ENCODE measurements at regions not wholly inside any gene's neighbourhood (a gene's known extent, or its start where the extent isn't known, plus 50 kb on each side); places are given as distances from the start of the nearest gene placed in this dataset.

DNA sequence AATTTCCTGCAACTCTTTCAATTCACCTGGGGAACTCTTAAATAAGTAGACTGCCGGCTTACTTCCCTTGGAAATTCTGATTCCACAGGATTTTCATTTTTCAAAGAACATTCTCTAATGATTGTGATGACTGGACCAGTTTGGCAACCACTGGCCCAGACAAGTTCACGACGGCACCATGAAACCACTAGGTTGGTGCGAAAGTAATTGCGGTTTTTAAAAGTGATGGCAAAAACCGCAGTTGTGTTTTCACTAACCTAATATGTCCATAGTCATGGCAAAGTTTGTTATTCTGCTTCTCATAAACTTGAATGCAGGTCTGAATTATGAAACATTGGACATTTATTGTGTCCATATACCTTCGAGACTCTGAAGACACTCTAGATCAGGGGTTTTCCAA, 317.2 kb downstream of the IRX1 start:
- no peak for DNase-seq (ENCODE audit: low read depth)
- no peak overlapping the region for H3K4me3 ChIP-seq (ENCODE audit: control insufficient read depth, low read depth, low read length)
- TF ChIP-seq, protein P1, sequence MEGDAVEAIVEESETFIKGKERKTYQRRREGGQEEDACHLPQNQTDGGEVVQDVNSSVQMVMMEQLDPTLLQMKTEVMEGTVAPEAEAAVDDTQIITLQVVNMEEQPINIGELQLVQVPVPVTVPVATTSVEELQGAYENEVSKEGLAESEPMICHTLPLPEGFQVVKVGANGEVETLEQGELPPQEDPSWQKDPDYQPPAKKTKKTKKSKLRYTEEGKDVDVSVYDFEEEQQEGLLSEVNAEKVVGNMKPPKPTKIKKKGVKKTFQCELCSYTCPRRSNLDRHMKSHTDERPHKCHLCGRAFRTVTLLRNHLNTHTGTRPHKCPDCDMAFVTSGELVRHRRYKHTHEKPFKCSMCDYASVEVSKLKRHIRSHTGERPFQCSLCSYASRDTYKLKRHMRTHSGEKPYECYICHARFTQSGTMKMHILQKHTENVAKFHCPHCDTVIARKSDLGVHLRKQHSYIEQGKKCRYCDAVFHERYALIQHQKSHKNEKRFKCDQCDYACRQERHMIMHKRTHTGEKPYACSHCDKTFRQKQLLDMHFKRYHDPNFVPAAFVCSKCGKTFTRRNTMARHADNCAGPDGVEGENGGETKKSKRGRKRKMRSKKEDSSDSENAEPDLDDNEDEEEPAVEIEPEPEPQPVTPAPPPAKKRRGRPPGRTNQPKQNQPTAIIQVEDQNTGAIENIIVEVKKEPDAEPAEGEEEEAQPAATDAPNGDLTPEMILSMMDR (IDR thresholded peaks at IDR 0.05; ENCODE audit: control insufficient read depth, insufficient read depth, low read depth, low read length, missing control alignments) = no peak

DNA sequence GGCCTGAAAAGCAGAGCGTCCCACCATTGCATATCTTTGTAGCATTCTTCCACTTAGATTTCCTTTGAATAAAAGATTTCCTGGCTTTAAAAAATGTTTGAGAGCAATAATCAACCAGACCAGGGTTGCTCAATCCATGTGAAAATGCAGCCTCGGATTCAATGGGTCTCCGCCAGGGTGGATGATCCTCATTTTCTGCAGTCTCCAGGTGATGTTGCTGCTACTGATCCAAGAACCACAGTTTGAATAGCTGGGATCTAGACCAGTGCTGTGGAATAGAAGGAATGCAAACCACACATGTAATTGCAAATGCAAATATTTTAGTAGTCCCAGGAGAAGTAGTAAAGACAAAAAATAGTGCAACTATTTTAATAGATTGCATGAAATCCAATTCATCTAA, 317.6 kb downstream of the IRX1 start:
- no peak overlapping the region for H3K4me3 ChIP-seq (ENCODE audit: control insufficient read depth, low read depth, low read length)
- no peak for DNase-seq (ENCODE audit: low read depth)
- TF ChIP-seq, protein P1 (IDR thresholded peaks at IDR 0.05; ENCODE audit: control insufficient read depth, insufficient read depth, low read depth, low read length, missing control alignments) = no peak

DNA sequence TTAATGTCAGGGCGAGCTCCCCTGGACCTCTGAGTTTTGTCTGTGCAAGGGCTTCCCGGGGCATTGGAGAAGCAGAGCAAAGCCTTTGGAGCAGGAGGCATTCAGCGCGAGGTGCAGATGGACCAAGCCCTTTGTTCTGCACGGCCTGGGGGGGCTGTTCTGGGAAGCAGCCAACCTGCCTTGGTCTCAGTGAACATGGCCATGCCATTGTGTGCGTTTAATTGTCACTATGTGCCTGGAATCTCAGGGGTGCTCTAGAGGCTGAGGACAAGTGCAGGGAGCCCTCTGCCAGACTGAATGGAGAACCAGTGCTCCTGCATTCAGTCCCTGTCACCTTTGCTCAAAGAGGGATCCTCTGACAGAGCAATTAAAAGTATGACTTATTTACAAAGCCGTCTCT, 329.4 kb downstream of the IRX1 start:
- TF ChIP-seq, protein P1 (IDR thresholded peaks at IDR 0.05; ENCODE audit: control insufficient read depth, insufficient read depth, low read depth, low read length, missing control alignments) = no peak
- H3K4me3 ChIP-seq (ENCODE audit: control insufficient read depth, low read depth, low read length) = no peak overlapping the region
- no peak for DNase-seq (ENCODE audit: low read depth)

DNA sequence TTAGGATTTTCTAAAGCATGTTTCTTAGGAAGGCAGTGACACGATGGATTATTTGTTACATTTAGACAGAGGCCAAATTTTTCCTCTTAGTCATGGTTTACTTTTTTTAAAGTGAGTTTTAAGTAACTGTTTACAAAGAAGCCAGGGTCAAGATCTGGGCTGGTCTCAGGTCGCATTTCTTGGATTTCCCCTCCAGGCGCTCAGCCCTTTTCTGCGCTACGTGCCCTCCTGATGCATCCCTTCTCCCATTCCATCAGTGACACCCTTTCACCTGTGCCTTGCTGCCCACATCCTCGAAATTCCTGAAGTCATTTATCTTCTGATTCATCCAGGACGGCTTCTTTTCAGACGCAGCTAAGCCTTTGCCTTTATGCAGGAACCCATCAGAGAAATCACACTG, 330.3 kb downstream of the IRX1 start:
- TF ChIP-seq, protein P1 (IDR thresholded peaks at IDR 0.05; ENCODE audit: control insufficient read depth, insufficient read depth, low read depth, low read length, missing control alignments) = no peak
- no peak overlapping the region for H3K4me3 ChIP-seq (ENCODE audit: control insufficient read depth, low read depth, low read length)
- DNase-seq (ENCODE audit: low read depth) = no peak

DNA sequence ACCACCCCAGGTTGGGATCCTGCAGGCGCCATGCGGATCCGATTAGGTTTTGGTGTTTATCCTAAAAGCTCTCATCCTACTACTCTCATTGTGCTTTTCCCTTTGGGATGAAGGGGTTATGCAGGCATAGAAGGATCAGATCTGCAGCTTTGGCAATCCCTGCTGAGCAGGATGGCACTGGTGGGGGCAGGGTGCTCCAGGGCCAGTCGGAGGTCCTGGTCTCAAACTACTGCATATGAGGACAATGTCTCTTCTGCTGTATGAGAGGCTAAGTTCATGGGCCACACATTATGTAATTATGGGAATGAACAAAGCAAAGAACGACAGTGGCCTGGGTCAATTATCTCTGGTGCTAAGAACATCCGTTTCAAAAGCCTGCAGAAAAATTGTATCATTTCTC, 334.2 kb downstream of the IRX1 start:
- H3K4me3 ChIP-seq (ENCODE audit: control insufficient read depth, low read depth, low read length) = no peak overlapping the region
- DNase-seq (ENCODE audit: low read depth) = no peak
- TF ChIP-seq, protein P1 (IDR thresholded peaks at IDR 0.05; ENCODE audit: control insufficient read depth, insufficient read depth, low read depth, low read length, missing control alignments) = no peak

DNA sequence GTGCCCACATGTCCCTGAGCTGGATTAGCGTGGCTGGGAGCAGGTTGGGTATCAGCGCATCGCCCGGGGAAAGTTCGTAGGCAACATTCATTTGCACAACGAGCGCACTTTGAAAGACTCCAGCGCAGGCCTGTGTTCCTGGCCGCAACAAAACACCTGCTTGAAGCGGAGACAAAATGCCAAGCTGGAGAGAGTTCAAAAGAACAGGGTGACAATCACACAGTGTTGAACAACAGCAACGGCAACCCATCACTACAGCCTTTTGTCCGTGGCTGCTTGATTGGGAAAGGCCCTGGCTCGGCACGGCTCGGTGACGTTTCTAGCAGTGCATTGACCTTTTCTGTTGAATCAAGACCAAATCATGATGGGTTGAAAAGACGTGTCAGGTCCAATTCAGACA, 336.3 kb downstream of the IRX1 start:
- no peak overlapping the region for H3K4me3 ChIP-seq (ENCODE audit: control insufficient read depth, low read depth, low read length)
- TF ChIP-seq, protein P1 (IDR thresholded peaks at IDR 0.05; ENCODE audit: control insufficient read depth, insufficient read depth, low read depth, low read length, missing control alignments) = no peak
- DNase-seq (ENCODE audit: low read depth) = no peak

DNA sequence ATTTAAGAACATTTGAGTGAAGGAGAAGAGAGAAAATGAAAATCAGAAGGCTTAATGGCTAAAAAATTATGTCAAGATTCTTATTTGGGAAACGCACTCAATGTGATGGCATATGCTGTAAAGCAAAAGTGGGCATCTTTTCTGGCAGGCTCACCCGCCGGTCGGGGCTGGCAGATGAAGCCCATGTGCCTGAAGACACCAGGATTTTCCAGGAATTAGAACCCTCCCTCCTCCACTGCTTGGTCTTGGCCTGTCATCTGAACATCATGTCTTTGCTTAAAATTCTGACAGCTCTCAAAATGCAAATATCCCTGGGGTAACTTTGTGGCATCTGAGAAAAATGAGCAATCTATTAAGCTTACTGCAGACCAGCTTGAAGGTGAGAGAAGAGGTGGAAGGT, 337.9 kb downstream of the IRX1 start:
- no peak for DNase-seq (ENCODE audit: low read depth)
- no peak overlapping the region for H3K4me3 ChIP-seq (ENCODE audit: control insufficient read depth, low read depth, low read length)
- TF ChIP-seq, protein P1 (IDR thresholded peaks at IDR 0.05; ENCODE audit: control insufficient read depth, insufficient read depth, low read depth, low read length, missing control alignments) = no peak

Measured in AG09309 (cell line).